ENCODE measurements at regions not wholly inside any gene's neighbourhood (a gene's known extent, or its start where the extent isn't known, plus 50 kb on each side); places are given as distances from the start of the nearest gene placed in this dataset.
"Not testable (repeated sequence)": the region's sequence is repeated elsewhere in the genome, so short reads cannot be mapped to it uniquely, and the experiment has no call there.

DNA sequence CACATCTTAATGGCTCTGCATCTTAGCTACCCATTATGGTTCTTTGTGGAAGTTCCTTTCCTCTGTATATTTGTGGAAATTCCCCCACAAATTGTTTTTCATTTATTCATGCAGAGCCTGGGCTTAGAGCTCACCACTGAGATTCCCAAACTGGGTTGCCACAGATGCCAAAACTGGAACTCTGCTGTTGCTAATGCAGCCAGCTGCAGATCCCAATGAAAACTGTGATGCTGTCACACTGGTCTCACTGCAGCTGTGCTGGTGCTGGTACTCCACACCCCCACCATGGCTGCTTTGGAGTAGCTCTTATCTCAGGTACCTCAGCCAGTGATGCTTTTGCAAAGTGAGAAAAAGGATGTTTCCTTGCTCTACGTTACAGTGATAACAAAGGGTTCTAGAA is 87.7 kb downstream of the DCK start:
- no peak for DNase-seq

DNA sequence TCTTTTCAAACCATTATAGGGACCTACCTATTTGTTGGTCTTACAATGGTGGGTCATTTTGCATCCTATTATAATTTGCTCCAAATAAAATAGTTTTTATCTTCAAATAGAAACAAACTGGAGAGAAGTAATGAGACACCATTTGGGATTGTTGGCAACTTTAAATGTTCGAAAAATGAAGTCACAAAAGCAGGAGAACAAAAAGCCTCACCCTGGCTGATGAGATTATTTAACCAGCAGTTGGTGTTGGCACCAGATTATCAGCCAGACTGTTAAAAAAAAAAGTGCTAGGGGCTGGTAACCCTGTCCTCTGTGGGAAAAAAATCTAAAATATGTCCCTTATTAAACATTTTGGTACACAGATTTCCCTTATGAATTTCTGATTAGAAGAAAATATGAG is 100.3 kb downstream of the DCK start:
- DNase-seq: no peak

DNA sequence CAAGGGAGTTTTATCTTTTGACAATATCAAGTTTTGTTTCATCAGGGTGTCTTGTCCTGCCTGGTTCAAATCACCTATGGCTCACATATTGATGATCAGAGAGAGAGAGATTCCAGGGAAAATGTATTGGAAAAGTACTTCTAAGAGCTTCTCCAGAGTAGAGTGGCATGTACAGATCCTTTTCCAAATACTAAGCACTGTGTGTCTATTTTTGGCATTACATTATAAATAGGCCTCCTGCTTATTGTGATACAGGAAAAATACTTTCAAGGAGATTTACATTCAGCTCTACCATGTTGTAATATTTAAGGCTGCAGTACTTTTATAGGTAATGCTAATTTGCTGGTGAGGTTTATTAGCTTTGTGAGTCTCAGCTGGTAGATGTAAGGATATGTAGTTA is 100.8 kb downstream of the DCK start:
- DNase-seq: no peak

DNA sequence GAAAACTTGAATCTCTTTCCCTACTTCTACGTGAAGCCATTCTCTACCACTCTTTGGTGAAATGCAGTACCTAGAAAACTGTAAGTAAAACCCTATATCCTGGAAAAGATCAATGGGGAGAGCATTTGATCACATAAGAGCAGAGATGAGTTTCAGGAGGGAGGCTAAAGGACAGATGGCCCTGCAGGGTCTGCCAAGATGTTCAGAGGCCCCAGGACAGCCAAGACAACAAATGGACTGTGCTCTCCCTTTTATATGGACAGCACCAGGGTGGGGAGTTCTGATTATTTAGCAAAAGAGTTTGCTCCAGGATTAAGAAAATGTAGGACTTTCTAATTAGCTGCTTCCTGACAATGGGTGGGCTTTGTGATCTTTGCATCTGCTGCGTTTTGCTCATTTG is 101.7 kb downstream of the DCK start:
- DNase-seq: no peak

DNA sequence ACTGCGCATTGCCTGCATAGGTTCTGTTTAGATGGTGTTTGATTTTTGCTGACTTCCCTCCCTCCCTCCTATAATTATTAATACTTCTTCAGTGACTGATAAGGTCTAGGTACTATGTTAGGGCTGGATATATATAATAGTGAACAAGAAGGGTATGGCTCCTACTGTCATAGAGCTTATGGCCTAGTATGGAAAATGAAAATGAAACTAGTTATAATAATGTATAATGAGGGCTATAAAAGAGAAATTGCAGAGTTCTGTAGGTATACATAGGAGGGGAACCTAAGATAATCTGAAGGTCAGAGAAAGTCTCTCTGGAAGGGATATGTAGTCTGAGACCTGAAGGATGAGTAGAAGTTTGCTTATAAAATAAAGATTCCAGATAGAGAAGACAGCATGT is 102.1 kb downstream of the DCK start:
- DNase-seq: no peak

DNA sequence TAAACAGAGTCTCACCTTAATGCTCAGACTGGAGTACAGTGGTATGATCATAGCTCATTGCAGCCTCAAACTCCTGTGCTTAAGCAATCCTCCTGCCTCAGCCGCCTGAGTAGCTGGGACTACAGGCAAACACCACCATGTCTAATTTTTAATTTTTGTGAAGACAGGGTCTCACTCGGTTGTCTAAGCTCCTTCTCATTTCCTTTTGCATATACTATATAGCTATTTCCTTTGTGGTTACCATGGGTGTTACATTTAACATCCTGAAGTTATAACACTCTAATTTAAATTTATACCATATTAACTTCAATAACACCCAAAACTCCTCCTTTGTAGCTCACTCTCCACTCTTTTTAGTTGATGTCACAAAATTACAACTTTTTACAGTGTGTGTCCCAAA is 114.3 kb downstream of the DCK start:
- no peak for DNase-seq

DNA sequence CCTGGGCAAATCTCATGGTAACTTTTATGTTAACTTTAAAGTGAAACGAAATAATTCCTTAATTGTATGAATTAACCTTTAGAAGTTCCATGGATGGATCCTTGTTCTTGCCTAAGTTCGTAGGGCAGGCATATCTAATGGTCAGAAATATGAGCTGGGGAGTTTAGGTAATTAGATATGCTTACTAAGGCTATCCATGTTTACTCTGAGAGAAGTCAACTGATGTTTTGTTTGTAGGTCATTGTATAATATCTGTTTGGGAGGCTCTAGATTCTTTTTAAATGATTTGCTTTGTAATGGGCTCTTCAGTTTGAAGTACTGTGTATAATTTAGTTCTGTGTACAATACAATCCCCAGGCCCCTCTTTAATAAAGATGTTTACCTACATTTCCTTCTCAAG is 117.0 kb downstream of the DCK start:
- DNase-seq: no peak

DNA sequence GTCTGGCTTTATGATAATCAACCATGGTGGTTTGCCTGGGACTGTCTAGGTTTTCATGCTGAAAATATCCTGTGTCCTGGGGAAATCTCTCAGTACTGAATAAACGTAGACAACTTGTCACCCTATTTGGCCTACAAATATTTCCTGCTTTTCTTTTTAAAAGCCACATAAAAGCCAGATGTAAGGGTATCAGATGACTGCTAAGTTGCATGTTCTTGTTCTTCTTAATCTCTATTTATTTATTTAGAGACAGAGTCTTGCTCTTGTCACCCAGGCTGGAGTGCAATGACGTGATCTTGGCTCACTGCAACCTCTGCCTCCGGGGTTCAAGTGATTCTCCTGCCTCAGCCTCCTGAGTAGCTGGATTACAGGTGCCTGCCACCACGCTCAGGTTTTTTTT is 117.7 kb downstream of the DCK start:
- DNase-seq: not testable (repeated sequence)

DNA sequence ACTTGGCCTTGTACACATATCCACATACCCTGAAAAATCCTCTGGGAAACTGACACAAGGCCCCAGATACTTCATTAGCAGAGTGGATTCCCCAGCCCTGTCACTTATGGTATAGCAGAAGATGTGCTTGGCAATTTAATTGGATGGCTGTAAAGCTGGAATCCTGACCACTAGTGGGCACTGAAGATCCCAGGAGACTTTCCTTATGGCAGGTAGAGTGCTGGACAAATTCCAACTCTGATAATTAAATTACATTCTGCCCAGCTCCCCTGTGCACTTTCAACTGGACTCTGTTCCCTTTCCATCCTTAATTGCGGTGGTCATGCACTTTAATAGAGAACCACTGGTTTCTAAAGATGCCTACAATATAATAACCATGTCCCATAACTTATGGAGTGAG is 119.8 kb downstream of the DCK start:
- no peak for DNase-seq

DNA sequence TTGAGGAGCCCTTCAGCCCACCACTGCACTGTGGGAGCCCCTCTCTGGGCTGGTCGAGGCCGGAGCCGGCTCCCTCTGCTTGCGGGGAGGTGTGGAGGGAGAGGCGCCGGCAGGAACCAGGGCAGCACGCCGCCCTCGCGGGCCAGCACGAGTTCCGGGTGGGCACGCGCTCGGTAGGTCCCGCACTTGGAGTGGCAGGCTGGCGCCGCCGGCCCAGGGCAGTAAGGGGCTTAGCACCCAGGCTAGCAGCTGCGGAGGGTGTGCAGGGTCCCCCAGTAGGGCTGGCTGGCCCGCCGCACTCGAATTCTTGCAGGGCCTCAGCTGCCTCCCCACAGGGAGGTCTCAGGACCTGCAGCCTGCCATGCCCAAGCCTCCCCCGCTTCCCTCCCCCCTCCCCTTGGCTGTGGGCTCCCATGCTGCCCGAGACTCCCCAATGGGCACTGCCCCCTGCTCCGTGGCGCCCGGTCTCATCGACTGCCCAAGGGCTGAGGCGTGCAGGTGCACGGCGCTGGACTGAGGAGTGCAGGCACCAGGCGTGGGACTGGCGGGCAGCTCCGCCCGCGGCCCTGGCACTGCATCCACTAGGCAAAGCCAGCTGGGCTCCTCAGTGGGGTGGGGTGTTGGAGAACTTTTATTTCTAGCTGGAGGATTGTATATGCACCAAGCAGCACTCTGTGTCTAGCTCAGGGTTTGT is 127.5 kb downstream of the DCK start:
- DNase-seq: no peak

DNA sequence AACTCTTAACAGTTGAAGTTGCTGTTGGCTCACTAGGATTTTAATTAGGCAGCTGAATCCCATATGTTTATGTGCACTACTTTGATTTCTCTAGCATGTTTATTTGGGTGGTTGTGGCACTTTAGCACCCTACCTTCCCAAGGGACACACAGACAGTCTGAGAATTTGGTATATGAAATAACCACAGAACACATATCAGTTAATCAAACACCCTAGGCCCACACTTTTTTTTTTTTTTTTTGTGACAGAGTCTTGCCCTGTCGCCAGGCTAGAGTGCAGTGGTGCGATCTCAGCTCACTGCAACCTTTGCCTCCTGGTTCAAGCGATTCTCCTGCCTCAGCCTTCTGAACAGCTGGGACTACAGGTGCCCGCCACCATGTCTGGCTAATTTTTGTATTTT is 130.5 kb downstream of the DCK start:
- DNase-seq: no peak

DNA sequence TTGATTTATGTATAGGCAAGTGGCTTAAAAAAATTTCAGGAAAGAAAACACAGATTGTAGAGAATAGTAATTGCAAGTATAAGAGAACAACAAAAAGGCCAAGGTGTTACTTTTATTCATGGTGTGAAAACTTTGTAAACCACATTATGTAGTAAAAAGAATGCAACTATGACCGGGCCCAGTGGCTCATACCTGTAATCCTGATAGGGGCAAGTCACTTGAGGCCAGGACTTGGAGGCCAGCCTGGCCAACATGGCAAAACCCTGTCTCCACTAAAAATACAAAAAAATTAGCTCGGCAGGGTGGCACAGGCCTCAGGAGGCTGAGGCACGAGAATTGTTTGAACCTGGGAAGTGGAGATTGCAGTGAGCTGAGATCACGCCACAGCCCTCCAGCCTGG is 131.7 kb downstream of the DCK start:
- no peak for DNase-seq

DNA sequence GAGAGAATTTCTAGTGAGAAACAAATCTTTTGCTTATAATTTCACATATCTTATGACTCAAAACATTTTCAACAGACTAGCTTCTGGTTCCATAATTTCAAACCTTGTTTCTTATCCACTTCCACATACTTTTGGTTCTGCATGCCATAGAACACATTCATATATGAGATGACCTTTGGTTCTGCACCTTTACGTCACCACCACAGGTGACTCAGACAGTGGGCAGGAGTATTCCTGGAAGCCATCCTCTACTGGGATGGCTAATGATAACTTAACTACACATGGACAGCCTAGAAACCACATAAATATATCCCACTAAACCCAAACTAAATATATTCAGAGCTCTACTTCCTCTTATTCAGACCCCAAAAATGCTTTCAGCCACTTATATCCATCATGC is 133.3 kb downstream of the DCK start:
- DNase-seq: no peak

DNA sequence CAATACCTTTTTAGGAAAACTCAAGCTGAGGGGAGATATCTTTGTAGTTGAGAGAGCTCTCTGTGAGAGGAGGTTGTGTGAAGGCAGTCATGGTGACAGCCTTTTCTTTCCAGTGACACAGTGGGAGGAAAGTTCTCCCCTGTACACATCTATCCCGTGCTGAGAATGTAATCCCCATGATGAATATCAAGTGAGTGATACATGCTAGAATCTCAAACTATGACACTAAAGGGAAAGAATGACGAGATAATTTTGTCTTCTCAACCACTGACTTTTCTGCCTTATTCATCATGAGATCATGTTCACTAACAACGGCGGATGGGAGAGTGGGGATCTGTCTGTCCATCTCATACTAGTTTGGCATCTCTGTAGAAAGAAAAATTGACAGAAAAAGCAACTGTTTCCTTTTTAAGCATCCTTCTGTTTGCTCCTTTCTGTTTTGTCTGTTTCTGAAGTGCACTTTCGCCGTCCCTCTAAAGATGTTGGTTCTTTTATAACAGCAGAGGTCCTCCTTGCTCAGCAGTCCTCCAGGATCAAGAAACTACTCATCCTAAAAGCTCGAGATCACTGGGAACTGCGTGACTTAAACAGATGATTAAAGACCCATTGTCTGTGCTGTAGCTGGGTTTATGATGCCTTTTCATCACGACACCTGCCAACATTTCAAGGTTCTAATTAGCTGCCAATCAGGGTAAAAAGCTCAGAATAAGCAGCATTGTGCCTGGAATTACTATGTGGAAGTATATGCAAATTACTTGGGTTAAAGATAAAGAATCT is 137.6 kb downstream of the DCK start:
- no peak for DNase-seq

DNA sequence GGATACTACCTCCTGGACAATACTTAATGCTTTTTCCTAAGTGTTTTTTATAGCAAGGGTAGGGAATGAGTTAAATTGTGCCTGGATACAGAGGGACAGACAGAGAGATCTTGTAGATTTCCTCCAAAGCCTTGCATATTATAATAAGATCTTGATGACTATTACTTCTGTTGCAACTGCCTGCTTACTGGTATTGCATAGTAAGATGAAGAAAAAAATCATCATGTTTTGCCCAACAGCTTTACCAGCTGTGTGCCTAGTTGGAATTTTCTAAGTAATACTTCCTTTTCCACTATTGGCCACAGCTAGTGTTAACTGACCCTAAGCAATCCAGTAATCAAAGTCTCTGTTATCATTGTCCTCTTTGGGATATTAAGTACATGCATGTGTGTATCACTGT is 139.0 kb downstream of the DCK start:
- DNase-seq: no peak

DNA sequence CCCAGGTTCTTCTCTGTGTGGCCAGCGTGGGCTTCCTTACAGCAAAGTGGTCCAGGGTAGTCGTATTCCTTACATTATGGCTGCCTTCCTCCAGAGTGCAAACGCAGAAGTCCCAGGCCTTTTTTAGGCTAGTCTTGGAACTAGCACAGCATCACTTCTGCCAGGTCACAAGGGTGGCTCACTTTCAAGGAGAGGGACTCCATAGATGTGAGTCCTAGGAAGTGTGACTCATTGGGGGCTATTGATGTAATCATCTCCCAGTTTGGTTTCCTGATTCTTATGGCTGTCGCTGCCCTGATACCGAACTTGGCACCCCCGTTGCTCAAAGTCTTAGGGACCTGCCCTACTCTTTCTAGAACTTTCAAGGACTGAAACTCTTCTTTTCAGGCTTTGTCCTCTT is 140.0 kb downstream of the DCK start:
- no peak for DNase-seq

DNA sequence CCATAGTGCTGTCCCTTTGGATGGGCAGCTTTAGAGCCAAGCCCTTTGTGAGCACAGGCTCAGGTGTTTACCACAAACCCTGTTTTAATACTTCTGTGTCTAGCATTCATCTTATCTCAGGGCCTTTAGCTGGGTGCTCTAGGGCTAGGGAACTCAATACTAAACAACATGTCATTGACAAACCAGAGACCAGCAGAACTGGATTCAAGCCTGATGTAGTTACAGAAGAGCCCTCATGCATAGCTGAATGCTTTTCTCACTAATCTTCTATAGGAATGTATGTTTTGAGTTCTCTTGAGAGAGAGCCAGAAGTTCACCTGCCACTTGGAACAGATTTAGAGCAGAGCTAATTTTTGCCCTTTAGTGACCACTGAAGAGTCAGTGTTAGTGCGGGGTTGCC is 142.6 kb downstream of the DCK start:
- DNase-seq: no peak

DNA sequence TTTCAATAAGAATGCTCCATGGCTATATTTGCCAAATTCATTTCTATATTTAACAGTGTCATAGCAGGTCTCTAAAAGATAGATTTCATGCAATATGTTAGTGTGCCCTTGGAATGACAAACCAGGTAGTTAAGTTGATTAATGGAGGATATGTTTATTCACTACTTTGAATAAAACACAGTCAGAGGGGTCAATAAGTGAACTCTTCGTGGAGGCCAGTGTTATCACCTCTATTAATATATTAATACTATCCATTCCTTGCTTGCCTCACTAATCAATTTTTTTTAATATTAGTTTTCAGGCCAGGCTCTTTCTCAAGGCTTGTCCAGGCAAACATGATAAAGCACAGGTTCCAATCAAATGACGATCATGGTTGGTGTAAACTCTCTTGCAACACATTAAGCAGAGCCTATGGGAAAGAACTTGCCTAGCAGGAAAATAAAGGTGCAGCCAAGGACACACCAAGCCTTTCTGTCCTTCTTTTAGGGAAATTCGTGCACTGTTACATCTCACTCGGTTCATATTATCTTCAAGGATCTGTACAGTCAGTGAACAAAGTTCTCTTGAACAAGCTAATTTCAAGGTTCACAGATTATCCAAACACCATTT is 144.7 kb downstream of the DCK start:
- no peak for DNase-seq

DNA sequence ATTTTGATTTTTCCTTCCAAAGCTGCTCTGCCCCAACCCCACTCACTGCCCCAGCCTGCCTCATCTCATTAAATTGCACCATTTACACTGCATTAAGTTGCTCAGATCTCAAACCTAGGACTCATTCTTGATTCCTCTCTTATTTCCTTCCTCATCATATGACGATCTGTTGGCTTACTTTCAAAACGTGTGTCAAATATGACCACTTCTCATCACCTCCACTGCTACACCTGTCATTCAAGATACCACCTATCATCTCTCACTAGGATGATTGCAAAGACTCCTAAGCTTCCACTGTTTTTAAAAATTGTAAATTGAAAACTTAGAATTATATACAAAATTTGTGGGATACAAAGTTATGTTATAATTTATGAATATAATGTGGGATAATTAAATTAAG is 147.1 kb downstream of the DCK start:
- DNase-seq: no peak

DNA sequence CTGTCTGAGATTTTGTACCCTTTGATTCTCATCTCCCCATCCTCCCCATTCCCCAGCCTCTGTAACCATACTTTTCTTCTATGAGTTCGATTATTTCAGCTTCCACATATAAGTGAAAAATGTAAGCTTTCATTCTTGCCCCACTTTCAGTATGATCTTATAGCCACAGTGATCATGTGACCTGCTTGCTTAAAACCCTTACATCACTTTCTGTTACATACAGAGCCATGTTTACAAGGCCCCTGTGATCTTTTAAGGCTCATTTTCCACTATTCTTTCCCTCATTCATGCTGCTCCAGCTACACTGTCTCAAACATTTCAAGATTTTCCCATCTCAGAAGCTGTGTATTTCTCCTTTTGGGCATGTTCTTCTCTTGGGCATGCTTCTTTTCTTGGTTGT is 147.7 kb downstream of the DCK start:
- no peak for DNase-seq

DNA sequence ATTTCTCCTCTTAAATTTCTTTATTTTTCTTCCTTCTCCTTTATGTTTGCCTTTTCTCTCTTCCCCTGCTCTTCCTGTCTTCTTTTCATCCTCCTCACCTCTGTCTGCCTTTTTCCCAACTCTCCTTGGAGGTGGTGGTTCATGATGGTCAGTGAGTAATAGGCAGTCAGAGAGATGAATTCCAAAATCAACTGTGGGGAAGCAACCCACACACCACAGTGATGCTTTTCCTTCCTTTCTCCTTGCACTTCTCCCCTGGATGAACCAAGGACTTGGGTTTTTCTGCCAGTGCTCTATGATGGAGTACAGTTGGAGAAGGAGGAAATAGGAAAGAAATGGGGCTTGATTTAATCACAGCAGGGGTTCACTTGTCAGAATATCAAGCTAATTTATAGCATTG is 153.8 kb downstream of the DCK start:
- DNase-seq: no peak

DNA sequence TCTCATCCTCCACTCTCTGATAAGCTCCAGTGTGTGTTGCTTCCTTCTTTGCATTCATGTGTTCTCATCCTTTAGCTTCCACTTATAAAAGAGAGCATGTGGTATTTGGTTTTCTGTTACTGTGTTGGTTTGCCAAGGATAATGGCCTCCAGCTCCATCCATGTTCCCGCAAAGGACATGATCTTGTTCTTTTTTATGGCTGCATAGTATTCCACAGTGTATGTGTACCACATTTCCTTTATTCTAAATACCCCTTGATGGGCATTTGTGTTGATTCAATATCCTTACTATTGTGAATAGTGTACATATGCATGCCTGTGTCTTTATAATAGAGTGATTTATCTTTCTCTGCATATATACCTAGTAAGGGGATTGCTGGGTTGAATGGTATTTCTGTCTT is 155.1 kb downstream of the DCK start:
- no peak for DNase-seq

DNA sequence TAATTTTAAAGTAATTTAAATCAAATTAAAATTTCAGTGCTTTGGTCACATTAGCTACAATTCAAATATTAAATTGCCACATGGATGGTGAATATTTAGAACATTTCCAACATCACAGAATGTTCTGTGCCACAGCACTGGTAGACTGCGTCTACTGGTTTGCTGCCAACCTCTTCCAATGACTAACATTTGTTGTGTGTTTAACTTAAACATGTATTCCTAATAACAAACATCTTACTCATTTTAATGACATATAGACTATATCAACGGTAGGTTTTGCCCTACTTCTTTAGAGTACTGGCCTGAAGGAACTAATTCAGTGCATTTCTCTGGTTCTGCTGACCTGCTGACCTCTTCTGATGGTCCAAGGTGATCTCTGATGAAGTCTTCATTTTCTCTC is 157.6 kb downstream of the DCK start:
- DNase-seq: no peak

DNA sequence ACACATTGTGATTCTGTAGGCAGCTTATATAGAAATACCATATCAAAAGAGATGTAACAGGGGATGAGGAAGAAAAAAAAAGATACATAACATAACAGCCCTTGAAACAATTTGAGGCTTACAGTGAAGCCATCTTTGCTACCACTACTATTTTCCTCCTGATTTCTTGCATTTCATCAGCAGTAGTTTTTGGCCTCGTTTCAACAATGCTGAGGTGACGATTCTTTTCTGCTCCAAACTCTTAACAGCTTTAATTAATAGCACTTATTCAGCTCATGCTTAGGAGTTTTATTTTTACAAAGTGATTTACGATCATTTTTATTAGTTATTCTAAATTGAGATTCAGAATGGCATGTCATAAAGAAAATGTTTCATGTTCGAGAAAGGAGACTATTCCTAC is 163.2 kb downstream of the DCK start:
- DNase-seq: no peak

DNA sequence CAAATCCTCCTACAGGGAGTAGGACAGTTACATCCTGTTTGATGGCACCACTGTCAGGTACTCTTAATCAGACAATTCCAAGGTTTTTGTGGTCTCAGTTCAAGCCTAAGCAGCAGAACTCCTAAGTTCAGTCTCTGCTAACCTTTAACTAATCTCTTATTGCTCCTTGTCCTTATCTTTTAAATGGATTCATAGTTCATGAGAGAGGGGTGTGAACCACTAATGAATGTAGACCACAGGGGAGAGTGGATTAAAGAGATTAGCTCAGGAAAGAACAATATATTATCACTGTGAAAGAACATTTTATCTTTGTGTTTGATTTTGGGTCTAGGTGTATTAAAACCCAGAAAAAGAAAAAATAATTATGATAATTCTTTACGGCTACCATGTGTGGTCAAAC is 168.9 kb downstream of the DCK start:
- no peak for DNase-seq
